A549 (cell line): ENCODE measurements at regions not wholly inside any gene's neighbourhood (a gene's known extent, or its start where the extent isn't known, plus 50 kb on each side); places are given as distances from the start of the nearest gene placed in this dataset.

ENCODE experiments used
- NR3C1 ChIP-seq: fragments of >200 bp; sonication (Bioruptor Twin); formaldehyde crosslinking; IDR thresholded peaks from 3 replicates; pipeline ENCODE4 v1.6.1; 2017
- POLR2A ChIP-seq: IDR thresholded peaks from 2 replicates; pipeline ENCODE4 v1.6.1; 2012; ENCODE audit warnings: mild to moderate bottlenecking, low read length
- RAD21 ChIP-seq, 2 experiments: fragments of >200 bp in 1 of 2; sonication (Bioruptor Twin) in 1 of 2; formaldehyde crosslinking in 1 of 2; IDR thresholded peaks in 1 of 2; conservative IDR thresholded peaks in 1 of 2; 2 replicates in 1 of 2; 3 replicates in 1 of 2; pipeline ENCODE4 v1.6.1; 2012 to 2018; ENCODE audit warnings: inconsistent platforms in 1 of 2
- TF ChIP-seq, protein P1 (sequence below): fragments of 450-650 bp; IDR thresholded peaks from 2 replicates; pipeline ENCODE4 v1.6.1; 2014; ENCODE audit warnings: antibody characterized with exemption
- TF ChIP-seq, protein P2 (sequence below): fragments of >200 bp; sonication (Bioruptor Twin); formaldehyde crosslinking; IDR thresholded peaks from 3 replicates; pipeline ENCODE4 v1.5.1; 2016
- TF ChIP-seq, protein P3 (sequence below): IDR thresholded peaks from 2 replicates; pipeline ENCODE4 v1.6.1; 2012
- TF ChIP-seq, protein P4 (sequence below): IDR thresholded peaks from 2 replicates; pipeline ENCODE4 v1.6.1; 2012
- TF ChIP-seq, protein P5 (sequence below): fragments of 200-600 bp; sonication (generic); IDR thresholded peaks from 2 replicates; pipeline ENCODE4 v1.6.1; 2016; ENCODE audit warnings: antibody characterized with exemption, mild to moderate bottlenecking, moderate library complexity

DNA sequence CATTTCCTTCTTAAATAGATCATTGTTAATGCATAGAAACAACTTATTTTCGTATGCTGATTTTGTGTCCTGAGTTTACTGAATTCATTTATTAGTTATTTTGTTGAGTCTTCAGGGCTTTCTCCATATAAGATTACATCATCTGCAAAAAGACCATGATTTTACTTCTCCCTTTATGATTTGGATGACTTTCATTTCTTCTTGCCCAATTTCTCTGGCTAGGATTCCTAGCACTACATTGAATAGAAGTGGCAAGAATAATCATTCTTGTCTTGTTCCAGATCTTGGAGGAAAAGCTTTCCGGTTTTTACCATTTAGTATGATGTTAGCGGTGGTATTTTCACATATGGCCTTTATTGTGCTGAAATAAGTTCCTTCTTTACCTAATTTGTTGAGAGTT is 303.0 kb upstream of the RTL1 start:
- TF ChIP-seq, protein P1, sequence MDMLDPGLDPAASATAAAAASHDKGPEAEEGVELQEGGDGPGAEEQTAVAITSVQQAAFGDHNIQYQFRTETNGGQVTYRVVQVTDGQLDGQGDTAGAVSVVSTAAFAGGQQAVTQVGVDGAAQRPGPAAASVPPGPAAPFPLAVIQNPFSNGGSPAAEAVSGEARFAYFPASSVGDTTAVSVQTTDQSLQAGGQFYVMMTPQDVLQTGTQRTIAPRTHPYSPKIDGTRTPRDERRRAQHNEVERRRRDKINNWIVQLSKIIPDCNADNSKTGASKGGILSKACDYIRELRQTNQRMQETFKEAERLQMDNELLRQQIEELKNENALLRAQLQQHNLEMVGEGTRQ, result no peak
- TF ChIP-seq, protein P2, sequence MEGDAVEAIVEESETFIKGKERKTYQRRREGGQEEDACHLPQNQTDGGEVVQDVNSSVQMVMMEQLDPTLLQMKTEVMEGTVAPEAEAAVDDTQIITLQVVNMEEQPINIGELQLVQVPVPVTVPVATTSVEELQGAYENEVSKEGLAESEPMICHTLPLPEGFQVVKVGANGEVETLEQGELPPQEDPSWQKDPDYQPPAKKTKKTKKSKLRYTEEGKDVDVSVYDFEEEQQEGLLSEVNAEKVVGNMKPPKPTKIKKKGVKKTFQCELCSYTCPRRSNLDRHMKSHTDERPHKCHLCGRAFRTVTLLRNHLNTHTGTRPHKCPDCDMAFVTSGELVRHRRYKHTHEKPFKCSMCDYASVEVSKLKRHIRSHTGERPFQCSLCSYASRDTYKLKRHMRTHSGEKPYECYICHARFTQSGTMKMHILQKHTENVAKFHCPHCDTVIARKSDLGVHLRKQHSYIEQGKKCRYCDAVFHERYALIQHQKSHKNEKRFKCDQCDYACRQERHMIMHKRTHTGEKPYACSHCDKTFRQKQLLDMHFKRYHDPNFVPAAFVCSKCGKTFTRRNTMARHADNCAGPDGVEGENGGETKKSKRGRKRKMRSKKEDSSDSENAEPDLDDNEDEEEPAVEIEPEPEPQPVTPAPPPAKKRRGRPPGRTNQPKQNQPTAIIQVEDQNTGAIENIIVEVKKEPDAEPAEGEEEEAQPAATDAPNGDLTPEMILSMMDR, result no peak
- TF ChIP-seq, protein P3, sequence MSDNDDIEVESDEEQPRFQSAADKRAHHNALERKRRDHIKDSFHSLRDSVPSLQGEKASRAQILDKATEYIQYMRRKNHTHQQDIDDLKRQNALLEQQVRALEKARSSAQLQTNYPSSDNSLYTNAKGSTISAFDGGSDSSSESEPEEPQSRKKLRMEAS, result no peak
- TF ChIP-seq NR3C1 (no peak), POLR2A (no peak), RAD21 (conservative IDR thresholded peaks at IDR 0.05 in 1 of 2, IDR thresholded peaks at IDR 0.05 in 1 of 2) (no peak)
- TF ChIP-seq, protein P4, sequence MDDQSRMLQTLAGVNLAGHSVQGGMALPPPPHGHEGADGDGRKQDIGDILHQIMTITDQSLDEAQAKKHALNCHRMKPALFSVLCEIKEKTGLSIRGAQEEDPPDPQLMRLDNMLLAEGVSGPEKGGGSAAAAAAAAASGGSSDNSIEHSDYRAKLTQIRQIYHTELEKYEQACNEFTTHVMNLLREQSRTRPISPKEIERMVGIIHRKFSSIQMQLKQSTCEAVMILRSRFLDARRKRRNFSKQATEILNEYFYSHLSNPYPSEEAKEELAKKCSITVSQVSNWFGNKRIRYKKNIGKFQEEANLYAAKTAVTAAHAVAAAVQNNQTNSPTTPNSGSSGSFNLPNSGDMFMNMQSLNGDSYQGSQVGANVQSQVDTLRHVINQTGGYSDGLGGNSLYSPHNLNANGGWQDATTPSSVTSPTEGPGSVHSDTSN, result no peak
- TF ChIP-seq, protein P5, sequence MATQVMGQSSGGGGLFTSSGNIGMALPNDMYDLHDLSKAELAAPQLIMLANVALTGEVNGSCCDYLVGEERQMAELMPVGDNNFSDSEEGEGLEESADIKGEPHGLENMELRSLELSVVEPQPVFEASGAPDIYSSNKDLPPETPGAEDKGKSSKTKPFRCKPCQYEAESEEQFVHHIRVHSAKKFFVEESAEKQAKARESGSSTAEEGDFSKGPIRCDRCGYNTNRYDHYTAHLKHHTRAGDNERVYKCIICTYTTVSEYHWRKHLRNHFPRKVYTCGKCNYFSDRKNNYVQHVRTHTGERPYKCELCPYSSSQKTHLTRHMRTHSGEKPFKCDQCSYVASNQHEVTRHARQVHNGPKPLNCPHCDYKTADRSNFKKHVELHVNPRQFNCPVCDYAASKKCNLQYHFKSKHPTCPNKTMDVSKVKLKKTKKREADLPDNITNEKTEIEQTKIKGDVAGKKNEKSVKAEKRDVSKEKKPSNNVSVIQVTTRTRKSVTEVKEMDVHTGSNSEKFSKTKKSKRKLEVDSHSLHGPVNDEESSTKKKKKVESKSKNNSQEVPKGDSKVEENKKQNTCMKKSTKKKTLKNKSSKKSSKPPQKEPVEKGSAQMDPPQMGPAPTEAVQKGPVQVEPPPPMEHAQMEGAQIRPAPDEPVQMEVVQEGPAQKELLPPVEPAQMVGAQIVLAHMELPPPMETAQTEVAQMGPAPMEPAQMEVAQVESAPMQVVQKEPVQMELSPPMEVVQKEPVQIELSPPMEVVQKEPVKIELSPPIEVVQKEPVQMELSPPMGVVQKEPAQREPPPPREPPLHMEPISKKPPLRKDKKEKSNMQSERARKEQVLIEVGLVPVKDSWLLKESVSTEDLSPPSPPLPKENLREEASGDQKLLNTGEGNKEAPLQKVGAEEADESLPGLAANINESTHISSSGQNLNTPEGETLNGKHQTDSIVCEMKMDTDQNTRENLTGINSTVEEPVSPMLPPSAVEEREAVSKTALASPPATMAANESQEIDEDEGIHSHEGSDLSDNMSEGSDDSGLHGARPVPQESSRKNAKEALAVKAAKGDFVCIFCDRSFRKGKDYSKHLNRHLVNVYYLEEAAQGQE, result no peak
